Uterus (tissue), 2 donors: ENCODE measurements at regions not wholly inside any gene's neighbourhood (a gene's known extent, or its start where the extent isn't known, plus 50 kb on each side); places are given as distances from the start of the nearest gene placed in this dataset.

ENCODE experiments used
- CTCF ChIP-seq, 4 experiments: fragments of 200-600 bp in 2 of 4; fragments of 450-650 bp in 2 of 4; sonication (generic) in 2 of 4; IDR thresholded peaks; one replicate each; pipeline ENCODE4 v1.5.1; 2016 to 2019; ENCODE audit warnings: antibody characterized with exemption in 4 of 4, mild to moderate bottlenecking in 2 of 4, moderate library complexity in 1 of 4
- POLR2A ChIP-seq, 2 donors: fragments of 450-650 bp; IDR thresholded peaks; one replicate each; pipeline ENCODE4 v1.6.1; 2016; ENCODE audit warnings: antibody characterized with exemption in 2 of 2, mild to moderate bottlenecking in 1 of 2, moderate library complexity in 1 of 2

- TF ChIP-seq CTCF (IDR thresholded peaks at IDR 0.05) = no peak
- no peak for TF ChIP-seq POLR2A (IDR thresholded peaks at IDR 0.05)
Observed at GRCh38 chr3:117149584-117149983, 440.0 kb downstream of the TUSC7 start.
